ENCODE measurements at regions not wholly inside any gene's neighbourhood (a gene's known extent, or its start where the extent isn't known, plus 50 kb on each side); places are given as distances from the start of the nearest gene placed in this dataset.

GRCh38 chr5:68591850-68592249 is 376.3 kb downstream of the PIK3R1 start:
- Histone ChIP-seq H3K27me3 (ENCODE audit: control insufficient read depth in 1 of 2, insufficient read depth in 2 of 2, low read length in 2 of 2) (no peaks in the 10 kb centered on the region), H3K4me3 (ENCODE audit: low read length) (no peak overlapping the region), H3K9me3 (ENCODE audit: control insufficient read depth in 1 of 2, insufficient read depth in 1 of 2, low read length in 2 of 2) (no peaks in the 10 kb centered on the region), H3K36me3 (ENCODE audit: insufficient read depth, low read length) (no peaks in the 10 kb centered on the region), H3K4me1 (ENCODE audit: insufficient read depth, low read length) (no peaks in the 10 kb centered on the region), H3K27ac (ENCODE audit: low read depth in 1 of 2, low read length in 2 of 2) (no peak overlapping the region)
- intact Hi-C loops (cut with DNase I, micrococcal nuclease) = no loop called here
- Mint-ChIP-seq H3K36me3 (ENCODE audit: low read depth) (no peaks in the 10 kb centered on the region), H3K9me3 (no peaks in the 10 kb centered on the region), H3K4me1 (ENCODE audit: low read depth) (no peaks in the 10 kb centered on the region), H3K27me3 (peaks cover 4% of the 10 kb centered on the region), H3K27ac (no peak overlapping the region), H3K4me3 (no peak overlapping the region)
- TF ChIP-seq CTCF (IDR thresholded peaks at IDR 0.05) = no peak
- ChIA-PET CTCF (no interaction called here), POLR2A (no interaction called here)
- ATAC-seq (ENCODE audit: poor library complexity) (no peak), DNase-seq (no peak)

GRCh38 chr5:68592351-68592750 is 376.8 kb downstream of the PIK3R1 start:
- TF ChIP-seq CTCF (IDR thresholded peaks at IDR 0.05) = no peak
- ChIA-PET CTCF (no interaction called here), POLR2A (no interaction called here)
- H3K36me3 Mint-ChIP-seq (ENCODE audit: low read depth) = no peaks in the 10 kb centered on the region
- H3K4me3 Mint-ChIP-seq = no peak overlapping the region
- no peaks in the 10 kb centered on the region for H3K4me1 Mint-ChIP-seq (ENCODE audit: low read depth)
- no peaks in the 10 kb centered on the region for H3K36me3 ChIP-seq (ENCODE audit: insufficient read depth, low read length)
- H3K27me3 ChIP-seq (ENCODE audit: control insufficient read depth in 1 of 2, insufficient read depth in 2 of 2, low read length in 2 of 2) = no peaks in the 10 kb centered on the region
- no peaks in the 10 kb centered on the region for H3K9me3 ChIP-seq (ENCODE audit: control insufficient read depth in 1 of 2, insufficient read depth in 1 of 2, low read length in 2 of 2)
- H3K27ac ChIP-seq (ENCODE audit: low read depth in 1 of 2, low read length in 2 of 2) = no peak overlapping the region
- ATAC-seq (ENCODE audit: poor library complexity) = no peak
- DNase-seq = no peak
- no peak overlapping the region for H3K4me3 ChIP-seq (ENCODE audit: low read length)
- intact Hi-C loops (cut with DNase I, micrococcal nuclease) = no loop called here
- H3K27me3 Mint-ChIP-seq = peaks cover 4% of the 10 kb centered on the region
- H3K4me1 ChIP-seq (ENCODE audit: insufficient read depth, low read length) = no peaks in the 10 kb centered on the region
- H3K27ac Mint-ChIP-seq = no peak overlapping the region
- no peaks in the 10 kb centered on the region for H3K9me3 Mint-ChIP-seq

GRCh38 chr5:68593211-68593671 is 377.7 kb downstream of the PIK3R1 start:
- Histone ChIP-seq H3K4me3 (ENCODE audit: low read length) (no peak overlapping the region), H3K9me3 (ENCODE audit: control insufficient read depth in 1 of 2, insufficient read depth in 1 of 2, low read length in 2 of 2) (no peaks in the 10 kb centered on the region), H3K36me3 (ENCODE audit: insufficient read depth, low read length) (no peaks in the 10 kb centered on the region), H3K27ac (ENCODE audit: low read depth in 1 of 2, low read length in 2 of 2) (no peak overlapping the region), H3K4me1 (ENCODE audit: insufficient read depth, low read length) (no peaks in the 10 kb centered on the region), H3K27me3 (ENCODE audit: control insufficient read depth in 1 of 2, insufficient read depth in 2 of 2, low read length in 2 of 2) (no peaks in the 10 kb centered on the region)
- intact Hi-C loops (cut with DNase I, micrococcal nuclease) = no loop called here
- Mint-ChIP-seq H3K36me3 (ENCODE audit: low read depth) (no peaks in the 10 kb centered on the region), H3K9me3 (no peaks in the 10 kb centered on the region), H3K4me1 (ENCODE audit: low read depth) (no peaks in the 10 kb centered on the region), H3K4me3 (no peak overlapping the region), H3K27me3 (peaks cover 4% of the 10 kb centered on the region), H3K27ac (no peak overlapping the region)
- no peak for TF ChIP-seq CTCF (IDR thresholded peaks at IDR 0.05)
- CTCF ChIA-PET = no interaction called here
- DNase-seq (no peak), ATAC-seq (ENCODE audit: poor library complexity) (no peak)
- POLR2A ChIA-PET = no interaction called here

All from CD4-positive, alpha-beta T cell (primary cell).